ENCODE measurements at regions not wholly inside any gene's neighbourhood (a gene's known extent, or its start where the extent isn't known, plus 50 kb on each side); places are given as distances from the start of the nearest gene placed in this dataset.

DNA sequence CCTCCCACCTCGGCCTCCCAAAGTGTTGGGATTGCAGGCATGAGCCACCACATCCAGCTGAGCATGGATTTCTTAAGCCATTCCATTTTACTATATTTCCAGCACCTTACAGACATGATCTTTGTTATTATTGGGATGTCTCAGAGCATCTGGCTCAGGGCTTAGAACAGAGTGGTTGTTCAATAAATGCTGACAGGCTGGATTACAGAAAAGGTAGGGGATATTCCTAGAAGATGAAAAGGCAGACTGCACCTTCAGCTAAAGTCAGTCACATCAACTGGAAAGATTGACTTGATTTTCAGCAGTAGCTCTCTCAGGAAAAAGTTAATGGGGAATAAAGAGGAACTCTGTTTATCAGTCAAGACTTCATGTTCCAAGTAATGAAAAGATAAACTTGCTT lies 360.3 kb upstream of the ERCC4 start:
- H3K27me3 ChIP-seq (ENCODE audit: control insufficient read depth, insufficient read depth, low read length), result no peaks in the 10 kb centered on the region
- no peak overlapping the region for H3K14ac ChIP-seq (replicated peaks; ENCODE audit: low read depth, low read length)
- no peak overlapping the region for H2AK5ac ChIP-seq (ENCODE audit: low read depth, low read length)
- no peak overlapping the region for H2BK120ac ChIP-seq (ENCODE audit: low read depth, low read length)
- H4K20me1 ChIP-seq (ENCODE audit: insufficient read depth, low read length), result no peaks in the 10 kb centered on the region
- H3K23ac ChIP-seq (ENCODE audit: low read depth, low read length), result no peak overlapping the region
- H3K9me1 ChIP-seq (ENCODE audit: insufficient read depth, low read length), result no peaks in the 10 kb centered on the region
- H3K79me1 ChIP-seq (ENCODE audit: low read depth in 1 of 2, low read length in 2 of 2), result no peaks in the 10 kb centered on the region
- H3K9ac ChIP-seq (ENCODE audit: low read depth, low read length), result no peak overlapping the region
- H3K18ac ChIP-seq (ENCODE audit: low read depth, low read length), result no peak overlapping the region
- H3K4me1 ChIP-seq (ENCODE audit: control insufficient read depth, insufficient read depth, low read length), result no peaks in the 10 kb centered on the region
- no peak overlapping the region for H2AK9ac ChIP-seq (replicated peaks; ENCODE audit: low read depth, low read length, poor library complexity)
- CTCF ChIA-PET, result no interaction called here
- POLR2A ChIA-PET (ENCODE audit: unreplicated experiment), result no interaction called here
- no CpG with 5 or more reads among the region's 1 CpG for WGBS, 2 experiments (ENCODE audit: extremely low coverage in 2 of 2, insufficient read length in 1 of 2)
- no TSS peak for BruUV-seq (replicated peaks)
- no peak for ATAC-seq (ENCODE audit: low read depth)
- no peak overlapping the region for H2AFZ ChIP-seq (replicated peaks; ENCODE audit: low read length, poor library complexity)
- H4K8ac ChIP-seq (ENCODE audit: low read depth in 2 of 2, low read length in 2 of 2), result no peak overlapping the region
- H2BK5ac ChIP-seq (ENCODE audit: low read depth, low read length, poor library complexity, severe bottlenecking), result no peak overlapping the region
- H3K4ac ChIP-seq (ENCODE audit: low read depth, low read length), result no peak overlapping the region
- H3K9me3 ChIP-seq (ENCODE audit: control insufficient read depth, insufficient read depth, low read length), result peaks cover 17% of the 10 kb centered on the region
- dilution Hi-C loops (cut with HindIII; ENCODE audit: low sequenced_read_pairs, unreplicated experiment), result no loop called here
- H4K91ac ChIP-seq (ENCODE audit: insufficient read depth, low read depth, low read length), result no peak overlapping the region
- no peak overlapping the region for H2BK20ac ChIP-seq (ENCODE audit: low read depth, low read length)
- intact Hi-C loops (cut with micrococcal nuclease), result no loop called here
- no peak for TF ChIP-seq CEBPB (IDR thresholded peaks at IDR 0.05; ENCODE audit: low read depth, low read length)
- TF ChIP-seq, protein P1, sequence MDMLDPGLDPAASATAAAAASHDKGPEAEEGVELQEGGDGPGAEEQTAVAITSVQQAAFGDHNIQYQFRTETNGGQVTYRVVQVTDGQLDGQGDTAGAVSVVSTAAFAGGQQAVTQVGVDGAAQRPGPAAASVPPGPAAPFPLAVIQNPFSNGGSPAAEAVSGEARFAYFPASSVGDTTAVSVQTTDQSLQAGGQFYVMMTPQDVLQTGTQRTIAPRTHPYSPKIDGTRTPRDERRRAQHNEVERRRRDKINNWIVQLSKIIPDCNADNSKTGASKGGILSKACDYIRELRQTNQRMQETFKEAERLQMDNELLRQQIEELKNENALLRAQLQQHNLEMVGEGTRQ (IDR thresholded peaks at IDR 0.05; ENCODE audit: low read depth, low read length), result no peak
- no peak for TF ChIP-seq FOS (IDR thresholded peaks at IDR 0.05; ENCODE audit: low read depth, low read length)
- TF ChIP-seq, protein P2, sequence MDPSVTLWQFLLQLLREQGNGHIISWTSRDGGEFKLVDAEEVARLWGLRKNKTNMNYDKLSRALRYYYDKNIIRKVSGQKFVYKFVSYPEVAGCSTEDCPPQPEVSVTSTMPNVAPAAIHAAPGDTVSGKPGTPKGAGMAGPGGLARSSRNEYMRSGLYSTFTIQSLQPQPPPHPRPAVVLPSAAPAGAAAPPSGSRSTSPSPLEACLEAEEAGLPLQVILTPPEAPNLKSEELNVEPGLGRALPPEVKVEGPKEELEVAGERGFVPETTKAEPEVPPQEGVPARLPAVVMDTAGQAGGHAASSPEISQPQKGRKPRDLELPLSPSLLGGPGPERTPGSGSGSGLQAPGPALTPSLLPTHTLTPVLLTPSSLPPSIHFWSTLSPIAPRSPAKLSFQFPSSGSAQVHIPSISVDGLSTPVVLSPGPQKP (IDR thresholded peaks at IDR 0.05; ENCODE audit: borderline replicate concordance, low read depth, low read length), result no peak
- no peak for TF ChIP-seq POLR2A (IDR thresholded peaks at IDR 0.05; ENCODE audit: low read depth, low read length)
- no peak for TF ChIP-seq SMC3 (IDR thresholded peaks at IDR 0.05; ENCODE audit: low read depth, low read length)
- no peak for TF ChIP-seq RCOR1 (IDR thresholded peaks at IDR 0.05; ENCODE audit: insufficient replicate concordance, low read length)
- no peak for TF ChIP-seq MXI1 (IDR thresholded peaks at IDR 0.05; ENCODE audit: borderline replicate concordance, low read depth, low read length)
- no peak for TF ChIP-seq BHLHE40 (IDR thresholded peaks at IDR 0.05; ENCODE audit: low read depth, low read length)
- TF ChIP-seq RFX5 (IDR thresholded peaks at IDR 0.05; ENCODE audit: low read depth, low read length), result no peak
- TF ChIP-seq, protein P3, sequence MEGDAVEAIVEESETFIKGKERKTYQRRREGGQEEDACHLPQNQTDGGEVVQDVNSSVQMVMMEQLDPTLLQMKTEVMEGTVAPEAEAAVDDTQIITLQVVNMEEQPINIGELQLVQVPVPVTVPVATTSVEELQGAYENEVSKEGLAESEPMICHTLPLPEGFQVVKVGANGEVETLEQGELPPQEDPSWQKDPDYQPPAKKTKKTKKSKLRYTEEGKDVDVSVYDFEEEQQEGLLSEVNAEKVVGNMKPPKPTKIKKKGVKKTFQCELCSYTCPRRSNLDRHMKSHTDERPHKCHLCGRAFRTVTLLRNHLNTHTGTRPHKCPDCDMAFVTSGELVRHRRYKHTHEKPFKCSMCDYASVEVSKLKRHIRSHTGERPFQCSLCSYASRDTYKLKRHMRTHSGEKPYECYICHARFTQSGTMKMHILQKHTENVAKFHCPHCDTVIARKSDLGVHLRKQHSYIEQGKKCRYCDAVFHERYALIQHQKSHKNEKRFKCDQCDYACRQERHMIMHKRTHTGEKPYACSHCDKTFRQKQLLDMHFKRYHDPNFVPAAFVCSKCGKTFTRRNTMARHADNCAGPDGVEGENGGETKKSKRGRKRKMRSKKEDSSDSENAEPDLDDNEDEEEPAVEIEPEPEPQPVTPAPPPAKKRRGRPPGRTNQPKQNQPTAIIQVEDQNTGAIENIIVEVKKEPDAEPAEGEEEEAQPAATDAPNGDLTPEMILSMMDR (conservative IDR thresholded peaks at IDR 0.05; ENCODE audit: low read depth, low read length), result no peak
- TF ChIP-seq MAFK (IDR thresholded peaks at IDR 0.05; ENCODE audit: low read depth, low read length), result no peak
- no peak for TF ChIP-seq NFE2L2 (IDR thresholded peaks at IDR 0.05; ENCODE audit: low read depth, low read length)
- TF ChIP-seq MAZ (IDR thresholded peaks at IDR 0.05; ENCODE audit: borderline replicate concordance, low read depth, low read length), result no peak
- H3K56ac ChIP-seq (ENCODE audit: extremely low read depth, insufficient read depth, low read length), result no peak overlapping the region
- H3K4me2 ChIP-seq (ENCODE audit: low read depth, low read length), result no peak overlapping the region
- no peak overlapping the region for H4K5ac ChIP-seq (ENCODE audit: low read depth, low read length)
- in situ Hi-C loops (cut with MboI; ENCODE audit: low sequenced_read_pairs), result no loop called here
- H3K36me3 ChIP-seq (ENCODE audit: control insufficient read depth, insufficient read depth, low read length), result no peaks in the 10 kb centered on the region
- H3K27ac ChIP-seq (ENCODE audit: insufficient read depth, low read length), result no peak overlapping the region
- H2BK15ac ChIP-seq (ENCODE audit: low read depth, low read length), result no peak overlapping the region
- DNase-seq, result no peak
- no peak overlapping the region for H3K4me3 ChIP-seq (ENCODE audit: insufficient read depth, low read depth, low read length)

All from IMR-90 (cell line).